ENCODE measurements at regions not wholly inside any gene's neighbourhood (a gene's known extent, or its start where the extent isn't known, plus 50 kb on each side); places are given as distances from the start of the nearest gene placed in this dataset.

- DNase-seq: no peak
Observed at GRCh38 chr6:134374491-134375219, 56.7 kb upstream of the SGK1 start.

DNA sequence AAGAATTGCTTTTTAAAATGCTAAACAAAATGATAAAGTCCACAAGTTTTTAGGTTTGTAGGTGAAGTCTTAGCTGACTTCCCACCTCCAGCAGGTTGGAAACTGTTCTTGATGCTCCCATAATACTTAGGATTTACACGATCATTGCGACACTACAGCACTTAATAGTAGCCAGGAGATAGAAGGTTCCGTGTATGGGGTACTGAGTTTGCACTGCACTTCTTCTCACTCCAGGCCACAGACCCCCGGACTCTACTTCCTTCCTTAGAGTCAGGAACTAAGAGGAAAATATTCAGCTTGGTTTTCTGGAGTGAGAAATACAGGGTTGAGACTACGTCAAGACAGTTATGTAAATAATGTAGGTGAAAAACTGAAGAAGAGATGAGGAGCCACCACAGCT lies 56.1 kb upstream of the SGK1 start:
- no peak for DNase-seq

GRCh38 chr6:134373282-134373922 lies 55.5 kb upstream of the SGK1 start:
- no peak for DNase-seq

DNA sequence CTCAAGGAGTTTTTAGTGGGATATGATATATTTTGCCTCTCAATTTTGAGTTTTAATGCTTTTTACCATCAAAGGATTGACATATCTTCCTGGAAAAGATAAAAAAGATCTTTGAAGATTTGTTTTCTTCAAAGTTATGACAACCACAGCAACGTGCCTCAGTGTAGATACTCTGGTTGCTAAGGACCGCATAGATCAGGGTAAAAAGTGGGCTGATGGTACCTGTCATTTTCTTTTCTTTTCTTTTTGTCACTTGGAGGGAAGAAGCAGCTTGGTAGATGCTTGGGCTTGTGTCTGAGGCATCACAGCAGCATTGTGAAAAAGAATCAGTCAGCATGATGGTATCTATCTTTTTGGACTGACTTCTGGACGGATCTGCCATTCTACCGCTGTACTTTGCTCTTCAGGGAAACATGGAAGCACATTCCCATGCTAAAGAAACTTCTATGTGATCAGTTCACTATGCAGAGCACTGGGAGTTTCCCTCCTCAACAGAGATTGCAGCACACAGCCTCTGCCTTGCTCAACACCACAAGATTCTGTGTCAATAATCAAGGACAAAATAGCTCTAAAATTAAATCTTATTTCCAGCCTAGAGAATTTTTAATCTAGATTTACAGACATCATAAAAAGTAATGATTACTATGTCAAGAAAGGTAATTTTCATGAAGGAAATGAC lies 54.8 kb upstream of the SGK1 start:
- no peak for DNase-seq

- no peak for DNase-seq
Observed at GRCh38 chr6:134368670-134369069, 50.8 kb upstream of the SGK1 start.
